ENCODE measurements at regions not wholly inside any gene's neighbourhood (a gene's known extent, or its start where the extent isn't known, plus 50 kb on each side); places are given as distances from the start of the nearest gene placed in this dataset.

DNA sequence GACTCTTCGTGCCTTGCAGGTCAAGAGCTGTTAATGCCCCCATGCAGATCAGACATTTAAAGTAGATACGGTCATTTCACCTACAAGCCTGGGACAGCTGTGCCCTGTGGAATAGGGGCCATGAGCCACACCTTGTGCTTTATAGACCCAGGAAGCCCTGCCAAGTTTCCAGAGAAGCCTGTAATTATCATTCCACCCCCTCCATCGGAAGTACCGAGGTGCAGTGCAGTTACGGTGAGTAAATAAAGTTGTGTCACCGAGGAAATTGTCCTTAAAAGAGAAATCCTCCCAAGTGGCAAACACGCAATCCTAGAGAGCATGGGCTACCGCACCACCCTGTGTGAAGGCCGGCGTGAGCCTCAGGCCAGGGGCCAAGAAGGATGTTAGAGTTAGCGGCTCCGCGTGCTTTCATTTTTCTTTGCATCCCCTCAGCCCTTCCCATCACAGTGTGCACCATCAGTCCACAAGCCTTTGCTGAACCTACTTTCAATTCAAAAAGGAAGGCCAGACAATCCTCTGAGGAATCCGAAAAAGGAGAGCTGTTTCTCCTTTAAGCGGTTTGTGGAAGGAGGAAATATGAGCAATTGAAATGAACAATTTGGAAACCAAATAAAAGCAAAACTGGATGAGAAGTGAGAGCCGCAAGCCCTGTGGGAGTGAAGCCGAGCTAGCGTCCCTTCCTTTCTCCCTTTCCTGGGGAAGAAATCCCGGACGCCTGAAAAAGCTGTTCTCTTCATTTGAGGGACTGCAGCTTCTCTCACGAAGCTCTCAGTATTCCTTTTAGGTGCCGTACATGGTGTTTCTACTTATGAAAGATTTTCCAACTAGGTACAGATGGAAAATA, 183.3 kb upstream of the PDE10A start:
- Mint-ChIP-seq H3K4me3 (ENCODE audit: unreplicated experiment) (no peak overlapping the region), H3K4me1 (ENCODE audit: unreplicated experiment) (peaks cover 3% of the 10 kb centered on the region), H3K27ac (ENCODE audit: unreplicated experiment) (no peak overlapping the region), H3K36me3 (ENCODE audit: low read depth, unreplicated experiment) (no peaks in the 10 kb centered on the region), H3K27me3 (ENCODE audit: unreplicated experiment) (no peaks in the 10 kb centered on the region), H3K9me3 (ENCODE audit: unreplicated experiment) (no peaks in the 10 kb centered on the region)
- no peak for DNase-seq (ENCODE audit: low spot score)
- TF ChIP-seq, protein P1, sequence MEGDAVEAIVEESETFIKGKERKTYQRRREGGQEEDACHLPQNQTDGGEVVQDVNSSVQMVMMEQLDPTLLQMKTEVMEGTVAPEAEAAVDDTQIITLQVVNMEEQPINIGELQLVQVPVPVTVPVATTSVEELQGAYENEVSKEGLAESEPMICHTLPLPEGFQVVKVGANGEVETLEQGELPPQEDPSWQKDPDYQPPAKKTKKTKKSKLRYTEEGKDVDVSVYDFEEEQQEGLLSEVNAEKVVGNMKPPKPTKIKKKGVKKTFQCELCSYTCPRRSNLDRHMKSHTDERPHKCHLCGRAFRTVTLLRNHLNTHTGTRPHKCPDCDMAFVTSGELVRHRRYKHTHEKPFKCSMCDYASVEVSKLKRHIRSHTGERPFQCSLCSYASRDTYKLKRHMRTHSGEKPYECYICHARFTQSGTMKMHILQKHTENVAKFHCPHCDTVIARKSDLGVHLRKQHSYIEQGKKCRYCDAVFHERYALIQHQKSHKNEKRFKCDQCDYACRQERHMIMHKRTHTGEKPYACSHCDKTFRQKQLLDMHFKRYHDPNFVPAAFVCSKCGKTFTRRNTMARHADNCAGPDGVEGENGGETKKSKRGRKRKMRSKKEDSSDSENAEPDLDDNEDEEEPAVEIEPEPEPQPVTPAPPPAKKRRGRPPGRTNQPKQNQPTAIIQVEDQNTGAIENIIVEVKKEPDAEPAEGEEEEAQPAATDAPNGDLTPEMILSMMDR (IDR thresholded peaks at IDR 0.05; ENCODE audit: unreplicated experiment), result no peak

DNA sequence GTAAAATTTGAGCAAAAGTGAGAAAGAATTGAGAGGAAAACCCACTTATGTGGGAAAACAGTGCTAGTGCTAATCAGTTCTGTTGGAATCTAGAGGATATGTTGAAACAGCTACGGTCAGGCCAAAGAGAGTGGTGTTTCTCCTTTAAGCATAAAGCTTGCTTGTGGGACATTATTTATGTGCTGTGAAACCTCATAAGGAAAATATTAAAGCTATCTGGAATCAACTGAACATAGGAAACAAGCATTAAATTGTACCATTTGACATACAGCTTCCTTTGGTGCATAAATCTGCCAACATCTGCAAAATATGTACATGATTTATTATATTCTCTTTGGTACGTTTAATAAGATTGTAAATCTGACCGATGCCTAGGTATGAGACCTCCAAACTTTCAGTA, 182.5 kb upstream of the PDE10A start:
- H3K27me3 Mint-ChIP-seq (ENCODE audit: unreplicated experiment), result no peaks in the 10 kb centered on the region

DNA sequence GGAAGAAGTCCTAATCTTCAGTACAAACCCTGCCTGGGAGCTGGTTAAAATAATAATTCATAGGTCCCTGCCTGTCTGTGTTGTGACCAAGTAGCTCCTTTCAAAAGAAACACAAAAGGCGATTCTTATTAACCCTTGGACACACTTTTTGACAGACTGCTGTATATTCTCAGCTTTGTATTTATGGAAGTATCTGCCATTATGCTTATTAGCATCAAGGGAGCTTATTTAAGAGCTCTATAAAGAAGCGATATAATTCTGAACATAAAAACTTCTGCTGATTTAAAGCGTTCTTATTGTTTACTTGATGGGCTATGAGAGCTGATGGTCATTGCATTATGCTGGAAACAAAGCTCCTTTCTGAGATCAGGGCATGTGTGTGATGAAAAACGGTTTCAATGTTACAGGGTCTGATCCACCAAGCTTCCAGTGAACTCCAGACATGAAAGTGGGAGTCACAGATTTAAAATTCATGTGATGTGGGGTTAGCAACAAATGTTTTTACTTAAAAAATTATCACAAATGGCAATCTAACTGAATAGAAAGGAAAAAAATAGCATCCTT, 181.8 kb upstream of the PDE10A start:
- TF ChIP-seq, protein P1 (IDR thresholded peaks at IDR 0.05; ENCODE audit: unreplicated experiment), result no peak
- H3K36me3 Mint-ChIP-seq (ENCODE audit: low read depth, unreplicated experiment), result no peaks in the 10 kb centered on the region
- H3K27ac Mint-ChIP-seq (ENCODE audit: unreplicated experiment), result no peak overlapping the region
- DNase-seq (ENCODE audit: low spot score), result no peak
- no peaks in the 10 kb centered on the region for H3K27me3 Mint-ChIP-seq (ENCODE audit: unreplicated experiment)
- no peaks in the 10 kb centered on the region for H3K4me1 Mint-ChIP-seq (ENCODE audit: unreplicated experiment)
- no peak overlapping the region for H3K4me3 Mint-ChIP-seq (ENCODE audit: unreplicated experiment)
- H3K9me3 Mint-ChIP-seq (ENCODE audit: unreplicated experiment), result no peaks in the 10 kb centered on the region

More for the DNA sequence above, 182.5 kb upstream of the PDE10A start:
- DNase-seq (ENCODE audit: low spot score), result no peak
- no peaks in the 10 kb centered on the region for H3K36me3 Mint-ChIP-seq (ENCODE audit: low read depth, unreplicated experiment)
- peaks cover 3% of the 10 kb centered on the region for H3K4me1 Mint-ChIP-seq (ENCODE audit: unreplicated experiment)
- no peak overlapping the region for H3K4me3 Mint-ChIP-seq (ENCODE audit: unreplicated experiment)
- H3K9me3 Mint-ChIP-seq (ENCODE audit: unreplicated experiment), result no peaks in the 10 kb centered on the region
- no peak overlapping the region for H3K27ac Mint-ChIP-seq (ENCODE audit: unreplicated experiment)
- TF ChIP-seq, protein P1 (IDR thresholded peaks at IDR 0.05; ENCODE audit: unreplicated experiment), result no peak

DNA sequence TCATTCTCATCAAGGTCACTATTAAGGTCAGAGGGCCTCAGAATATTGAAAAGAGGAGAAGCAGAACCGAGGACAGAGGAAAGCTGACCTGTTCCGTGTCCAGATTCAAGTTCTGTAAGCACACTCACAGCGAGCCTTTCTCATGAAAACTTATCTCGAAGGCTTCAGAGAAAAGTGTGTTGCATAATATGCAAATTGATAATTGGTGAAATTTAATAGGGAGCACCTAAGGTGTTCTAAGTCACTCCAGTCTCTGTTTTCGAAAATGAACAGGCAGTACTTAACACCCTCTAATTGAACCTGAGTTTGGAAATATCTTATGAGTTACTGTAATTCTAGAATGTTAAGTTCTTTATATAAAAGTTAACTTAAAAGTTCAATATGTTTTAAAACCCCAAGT, 181.2 kb upstream of the PDE10A start:
- no peak for DNase-seq (ENCODE audit: low spot score)
- Mint-ChIP-seq H3K9me3 (ENCODE audit: unreplicated experiment) (no peaks in the 10 kb centered on the region), H3K4me3 (ENCODE audit: unreplicated experiment) (no peak overlapping the region), H3K36me3 (ENCODE audit: low read depth, unreplicated experiment) (no peaks in the 10 kb centered on the region), H3K27ac (ENCODE audit: unreplicated experiment) (no peak overlapping the region), H3K4me1 (ENCODE audit: unreplicated experiment) (no peaks in the 10 kb centered on the region), H3K27me3 (ENCODE audit: unreplicated experiment) (no peaks in the 10 kb centered on the region)
- TF ChIP-seq, protein P1 (IDR thresholded peaks at IDR 0.05; ENCODE audit: unreplicated experiment), result no peak

DNA sequence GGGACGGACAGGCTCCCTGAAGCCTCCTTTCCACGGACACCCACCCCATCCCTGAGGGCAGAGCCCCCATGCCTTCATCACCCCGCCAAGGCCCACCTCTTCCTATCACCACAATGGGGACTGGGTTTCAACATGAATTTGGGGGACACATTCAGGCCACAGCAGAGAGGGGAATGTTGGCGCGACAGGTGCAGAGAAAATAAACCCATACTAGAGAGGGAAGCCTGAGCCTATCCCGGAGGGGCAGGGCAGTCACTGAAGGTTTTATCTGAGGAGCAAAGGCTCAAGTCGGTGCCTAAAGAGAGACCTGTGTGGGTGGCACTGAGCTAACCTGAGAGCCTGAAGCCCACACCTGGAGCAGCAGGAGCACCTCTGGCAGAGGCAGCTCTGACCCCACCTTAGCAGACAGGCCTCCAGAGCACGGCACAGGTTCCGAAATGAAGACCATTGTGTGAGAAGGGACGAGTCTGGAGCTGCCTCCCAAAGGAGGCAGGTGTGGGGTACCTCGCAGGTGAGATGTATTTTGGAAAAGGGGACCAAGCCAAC, 180.6 kb upstream of the PDE10A start:
- no peaks in the 10 kb centered on the region for H3K9me3 Mint-ChIP-seq (ENCODE audit: unreplicated experiment)
- H3K27me3 Mint-ChIP-seq (ENCODE audit: unreplicated experiment), result no peaks in the 10 kb centered on the region
- TF ChIP-seq, protein P1 (IDR thresholded peaks at IDR 0.05; ENCODE audit: unreplicated experiment), result no peak
- DNase-seq (ENCODE audit: low spot score), result no peak
- H3K4me1 Mint-ChIP-seq (ENCODE audit: unreplicated experiment), result no peaks in the 10 kb centered on the region
- no peak overlapping the region for H3K4me3 Mint-ChIP-seq (ENCODE audit: unreplicated experiment)
- no peak overlapping the region for H3K27ac Mint-ChIP-seq (ENCODE audit: unreplicated experiment)
- no peaks in the 10 kb centered on the region for H3K36me3 Mint-ChIP-seq (ENCODE audit: low read depth, unreplicated experiment)

Measured in endothelial cell (in vitro differentiated cells).